ENCODE measurements at regions not wholly inside any gene's neighbourhood (a gene's known extent, or its start where the extent isn't known, plus 50 kb on each side); places are given as distances from the start of the nearest gene placed in this dataset.

- TF ChIP-seq CTCF (IDR thresholded peaks at IDR 0.05; ENCODE audit: insufficient read depth, low read depth, low read length) (no peak), EZH2 (IDR thresholded peaks at IDR 0.05; ENCODE audit: insufficient read depth, low read length) (no peak)
These were observed 500.9 kb upstream of the HTR2A start for GRCh38 chr13:47397739-47398138.

Data from astrocyte (in vitro differentiated cells and primary cell).